22Rv1 (cell line): ENCODE measurements at regions not wholly inside any gene's neighbourhood (a gene's known extent, or its start where the extent isn't known, plus 50 kb on each side); places are given as distances from the start of the nearest gene placed in this dataset.

ENCODE experiments used
- CTCF ChIP-seq: fragments of 450-650 bp; IDR thresholded peaks from 2 replicates; pipeline ENCODE4 v1.5.1; 2017; ENCODE audit warnings: mild to moderate bottlenecking
- ZFX ChIP-seq: fragments of 450-650 bp; IDR thresholded peaks from 2 replicates; pipeline ENCODE4 v1.6.1; 2017; ENCODE audit warnings: antibody characterized with exemption, borderline replicate concordance

DNA sequence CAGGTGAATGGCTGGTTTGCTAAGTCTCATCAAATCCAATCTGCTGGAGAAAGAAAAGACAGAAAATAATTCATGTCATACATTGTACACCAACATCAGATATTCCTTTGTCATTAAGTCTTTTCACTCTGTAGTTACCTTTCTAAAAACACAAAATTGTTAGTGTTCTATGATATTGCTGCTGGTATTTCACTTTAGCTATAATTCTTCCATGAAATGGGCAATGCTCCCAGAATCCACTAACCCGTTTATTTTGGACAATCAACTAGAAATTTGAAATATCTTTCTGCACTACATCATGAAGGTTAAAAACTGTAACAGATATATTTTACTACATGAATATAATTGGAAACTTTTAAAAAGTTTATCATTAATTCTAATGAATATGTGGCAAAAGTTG, 181.3 kb downstream of the C7orf25 start:
- TF ChIP-seq CTCF (no peak), ZFX (no peak)
